DMS53 treated with DMSO at 0.1 percent for 48 hours (cell line): ENCODE measurements at regions not wholly inside any gene's neighbourhood (a gene's known extent, or its start where the extent isn't known, plus 50 kb on each side); places are given as distances from the start of the nearest gene placed in this dataset.

Experiments
- DNase-seq: peaks from one replicate; lab custom pipeline; 2025; ENCODE audit not compliant: unreplicated experiment; lab: John Stamatoyannopoulos, UW

GRCh38 chr9:80213613-80214012 is 641.8 kb downstream of the TLE4 start:
- no peak for DNase-seq

GRCh38 chr9:80208696-80209095 is 636.9 kb downstream of the TLE4 start:
- DNase-seq, result no peak

GRCh38 chr9:80204054-80204453 is 632.3 kb downstream of the TLE4 start:
- DNase-seq, result no peak

- DNase-seq, result no peak
These were observed 625.9 kb downstream of the TLE4 start for GRCh38 chr9:80197661-80198060.

- DNase-seq, result no peak
These were observed 619.3 kb downstream of the TLE4 start for GRCh38 chr9:80191108-80191507.

GRCh38 chr9:80188579-80188978 is 616.8 kb downstream of the TLE4 start:
- DNase-seq, result no peak

- DNase-seq, result no peak
These were observed 613.5 kb downstream of the TLE4 start for GRCh38 chr9:80185112-80185738.

- DNase-seq, result no peak
These were observed 606.2 kb downstream of the TLE4 start for GRCh38 chr9:80177949-80178480.

GRCh38 chr9:80175286-80176150 is 603.8 kb downstream of the TLE4 start:
- peak; percentile 23 for DNase-seq

GRCh38 chr9:80163889-80164288 is 592.1 kb downstream of the TLE4 start:
- DNase-seq, result no peak

- no peak for DNase-seq
These were observed 586.9 kb downstream of the TLE4 start for GRCh38 chr9:80158554-80159170.

GRCh38 chr9:80158131-80158530 is 586.4 kb downstream of the TLE4 start:
- DNase-seq, result no peak

- DNase-seq, result no peak
These were observed 585.8 kb downstream of the TLE4 start for GRCh38 chr9:80157561-80157983.

GRCh38 chr9:80156756-80157472 is 585.1 kb downstream of the TLE4 start:
- DNase-seq, result no peak

- DNase-seq, result no peak
These were observed 584.5 kb downstream of the TLE4 start for GRCh38 chr9:80156262-80156661.

GRCh38 chr9:80147866-80148265 is 576.1 kb downstream of the TLE4 start:
- no peak for DNase-seq

- no peak for DNase-seq
These were observed 574.7 kb downstream of the TLE4 start for GRCh38 chr9:80146466-80146865.

GRCh38 chr9:80144856-80145255 is 573.1 kb downstream of the TLE4 start:
- DNase-seq, result no peak

GRCh38 chr9:80144406-80144805 is 572.6 kb downstream of the TLE4 start:
- no peak for DNase-seq

GRCh38 chr9:80143899-80144298 is 572.1 kb downstream of the TLE4 start:
- no peak for DNase-seq

- no peak for DNase-seq
These were observed 562.7 kb downstream of the TLE4 start for GRCh38 chr9:80134487-80134886.
